Small intestine (tissue), 7 donors: ENCODE measurements at regions not wholly inside any gene's neighbourhood (a gene's known extent, or its start where the extent isn't known, plus 50 kb on each side); places are given as distances from the start of the nearest gene placed in this dataset.
A peak's percentile ranks its signal among the peaks of the same experiment; 100 is the strongest.

Source experiments
- DNase-seq, 2 donors: peaks; one replicate each; pipeline versions ENCODE4 v3.0.0 to v3.0.0-alpha.2; 2013
- FAIRE-seq: peaks from 2 replicates; lab custom pipeline; 2012; peaks lifted over from hg19 to GRCh38; lab: Jason Lieb, UNC
- H3K27ac ChIP-seq, 3 donors: one replicate each; pipeline ENCODE4 v1.5.1; 2013; ENCODE audit warnings: low read length in 2 of 3, mild to moderate bottlenecking in 2 of 3, control low read depth in 1 of 3, inconsistent platforms in 1 of 3, low read depth in 1 of 3, moderate library complexity in 1 of 3
- H3K27me3 ChIP-seq, 3 donors: one replicate each; pipeline ENCODE4 v1.6.1; 2013; ENCODE audit warnings: low read length in 3 of 3, inconsistent platforms in 1 of 3; ENCODE audit not compliant: control insufficient read depth in 3 of 3, insufficient read depth in 3 of 3
- H3K36me3 ChIP-seq, 3 donors: one replicate each; pipeline ENCODE4 v1.6.1; 2013; ENCODE audit warnings: low read length in 3 of 3, inconsistent platforms in 1 of 3, low read depth in 1 of 3, mild to moderate bottlenecking in 1 of 3, moderate library complexity in 1 of 3; ENCODE audit not compliant: control insufficient read depth in 3 of 3, insufficient read depth in 2 of 3
- H3K4me1 ChIP-seq, 3 donors: one replicate each; pipeline ENCODE4 v1.6.1; 2013; ENCODE audit warnings: low read length in 2 of 3, inconsistent platforms in 1 of 3, low read depth in 1 of 3, mild to moderate bottlenecking in 1 of 3, moderate library complexity in 1 of 3; ENCODE audit not compliant: control insufficient read depth in 3 of 3, insufficient read depth in 2 of 3
- H3K4me3 ChIP-seq, 3 donors: one replicate each; pipeline ENCODE4 v1.5.1; 2013; ENCODE audit warnings: low read length in 3 of 3, control low read depth in 1 of 3, inconsistent platforms in 1 of 3, low read depth in 1 of 3, mild to moderate bottlenecking in 1 of 3, moderate library complexity in 1 of 3
- H3K9me3 ChIP-seq, 2 donors: one replicate each; pipeline ENCODE4 v1.6.1; 2013; ENCODE audit warnings: low read depth in 1 of 2, low read length in 1 of 2; ENCODE audit not compliant: control insufficient read depth in 2 of 2, insufficient read depth in 1 of 2
- WGBS, 3 donors: extraction: QIAGEN DNeasy Blood & Tissue Kit; methylation state at CpG; one replicate each; pipeline ENCODE4 v1.1.7; 2013; 5-methylcytosine and 5-hydroxymethylcytosine counted together
- donor health status: healthy with polysubstance abuse.
- donor health status: control.
- donor health status: control.
- donor health status: Bipolar disorder and iron deficiency.
- donor health status: healthy.

DNA sequence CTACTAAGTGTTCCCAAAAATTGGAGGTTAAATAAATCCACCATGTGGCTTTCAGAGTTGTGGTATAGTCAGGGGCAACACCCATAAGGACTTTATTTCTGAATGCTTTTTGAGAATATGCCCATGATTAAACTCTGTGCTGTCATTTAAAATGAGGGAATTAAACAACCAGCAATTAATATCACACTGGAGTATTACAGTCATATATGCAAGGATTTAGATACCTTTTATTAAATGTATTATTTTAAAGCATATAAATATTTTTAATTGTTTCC lies 227.6 kb downstream of the ZPLD1 start:
- Histone ChIP-seq H3K4me3 (no peak overlapping the region), H3K36me3 (no peaks in the 10 kb centered on the region), H3K4me1 (no peaks in the 10 kb centered on the region), H3K27me3 (peaks cover 0 to 2% (median 0%) of the 10 kb centered on the region in 3 donors), H3K9me3 (no peaks in the 10 kb centered on the region), H3K27ac (no peak overlapping the region)
- FAIRE-seq, result no peak
- DNase-seq, result no peak

DNA sequence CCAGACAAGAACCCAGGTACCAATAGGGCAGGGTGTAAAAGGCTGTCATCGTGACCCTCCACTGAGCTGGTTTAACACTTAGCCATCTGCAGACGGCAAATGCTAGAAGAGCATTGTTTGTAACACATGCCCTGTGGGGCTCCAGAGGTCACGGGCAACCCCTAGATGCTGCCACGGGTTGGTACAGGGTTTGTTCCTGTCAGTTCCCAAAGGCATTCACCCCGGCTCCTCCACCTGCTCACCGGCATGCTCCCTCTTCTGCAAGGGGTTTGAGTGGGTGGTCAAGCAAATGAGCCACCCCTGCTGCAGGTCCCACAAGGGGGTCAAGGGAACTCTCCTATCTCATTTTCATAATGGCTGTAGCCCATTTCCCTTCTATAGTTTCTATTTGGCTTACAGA lies 229.3 kb downstream of the ZPLD1 start:
- DNase-seq, result no peak
- peaks cover 0 to 2% (median 0%) of the 10 kb centered on the region in 3 donors for H3K27me3 ChIP-seq
- no peak for FAIRE-seq
- no peaks in the 10 kb centered on the region for H3K9me3 ChIP-seq
- no peak overlapping the region for H3K27ac ChIP-seq
- H3K36me3 ChIP-seq, result no peaks in the 10 kb centered on the region
- no peaks in the 10 kb centered on the region for H3K4me1 ChIP-seq
- WGBS, 3 donors, result 90 to 95% (median 92%) methylated on average over 6 of the region's 6 CpGs
- H3K4me3 ChIP-seq, result no peak overlapping the region

DNA sequence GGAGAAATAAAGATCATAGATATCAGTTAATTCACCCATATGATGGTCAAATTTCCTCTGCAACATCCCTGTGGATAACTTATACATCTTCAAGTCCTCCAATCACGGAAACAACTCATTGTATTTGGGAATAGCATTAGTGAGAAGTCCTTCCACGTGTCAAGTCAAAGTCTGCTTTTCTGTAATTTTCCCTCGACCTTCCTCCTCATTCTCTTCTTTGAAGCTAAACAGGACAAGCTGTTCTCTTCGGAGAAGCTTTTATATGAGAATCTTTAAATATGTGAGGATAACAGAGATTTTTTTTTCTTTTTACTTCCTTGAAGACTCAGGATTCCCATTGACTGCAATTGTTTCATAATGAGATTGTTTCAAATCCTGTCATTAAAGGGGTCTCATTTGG lies 230.4 kb downstream of the ZPLD1 start:
- WGBS, 3 donors, result 70 to 83% (median 79%) methylated on average over 4 of the region's 4 CpGs
- Histone ChIP-seq H3K27ac (no peak overlapping the region), H3K4me1 (no peaks in the 10 kb centered on the region), H3K9me3 (no peaks in the 10 kb centered on the region), H3K4me3 (no peak overlapping the region), H3K27me3 (peaks cover 0 to 2% (median 0%) of the 10 kb centered on the region in 3 donors), H3K36me3 (no peaks in the 10 kb centered on the region)
- DNase-seq (no peak), FAIRE-seq (no peak)

DNA sequence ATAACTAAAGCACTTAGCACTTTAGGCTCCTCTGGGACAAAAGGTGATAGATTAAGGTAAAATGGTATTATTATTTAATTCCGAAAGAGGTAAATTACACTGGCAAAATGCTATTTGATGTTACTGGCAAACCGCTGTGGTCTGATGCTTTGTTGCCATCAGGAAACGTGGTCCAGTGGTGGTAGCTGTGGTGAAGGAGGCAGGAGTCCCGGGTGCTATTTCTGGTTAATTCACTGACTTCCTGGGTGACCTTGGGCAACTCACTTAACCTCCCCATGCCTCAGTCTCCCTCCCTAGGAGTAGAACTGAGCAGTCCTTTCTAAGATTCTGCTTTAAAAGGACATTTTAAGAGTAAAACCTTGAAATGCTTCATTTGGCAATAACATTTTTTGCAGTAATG lies 233.4 kb downstream of the ZPLD1 start:
- Histone ChIP-seq H3K27me3 (no peaks in the 10 kb centered on the region), H3K27ac (no peak overlapping the region), H3K36me3 (no peaks in the 10 kb centered on the region), H3K9me3 (no peaks in the 10 kb centered on the region), H3K4me3 (no peak overlapping the region), H3K4me1 (no peaks in the 10 kb centered on the region)
- WGBS, 3 donors, result 81 to 85% (median 82%) methylated on average over 4 of the region's 4 CpGs
- FAIRE-seq, result no peak
- DNase-seq, result no peak

DNA sequence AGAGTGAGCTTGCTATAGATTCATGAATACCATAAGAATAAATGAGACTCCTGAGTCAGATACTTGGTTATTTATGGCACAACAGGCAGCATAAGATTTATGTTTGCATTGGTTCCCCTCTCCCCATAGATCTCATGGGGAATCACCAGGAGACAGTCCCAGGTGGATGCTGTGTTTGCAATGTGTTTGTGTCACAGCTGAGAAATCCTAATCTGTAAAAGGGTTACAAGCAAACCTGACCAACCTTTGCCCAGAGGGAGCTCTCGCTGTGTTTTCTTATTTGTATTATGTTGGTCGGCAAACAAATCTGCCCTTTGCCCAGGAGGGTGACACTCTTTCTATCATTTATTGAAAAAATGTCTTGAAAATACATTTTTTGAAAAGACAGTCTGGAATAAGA lies 236.2 kb downstream of the ZPLD1 start:
- 22 to 47% (median 29%) methylated on average over 2 of the region's 2 CpGs for WGBS, 3 donors
- H3K27ac ChIP-seq, result no peak overlapping the region

DNA sequence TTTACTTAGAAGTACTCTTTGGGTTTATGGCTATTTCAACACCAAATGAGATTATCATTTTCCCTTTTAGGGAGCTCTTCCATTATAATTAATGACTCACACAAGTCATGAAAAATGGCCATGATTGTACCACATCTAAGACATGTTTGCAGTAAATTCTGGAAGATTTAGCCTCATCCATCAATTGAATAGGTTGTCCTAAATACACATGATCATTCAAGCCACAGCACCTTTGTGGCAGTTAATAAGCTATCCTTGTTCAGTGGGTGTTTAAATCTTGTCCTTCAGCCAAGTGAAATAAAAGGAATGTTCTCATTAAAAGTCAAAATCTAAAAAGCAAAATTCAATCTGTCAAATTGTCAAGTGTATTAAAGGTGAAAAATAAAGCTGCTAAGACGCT lies 237.5 kb downstream of the ZPLD1 start:
- FAIRE-seq, result no peak

More for the DNA sequence above, 236.2 kb downstream of the ZPLD1 start:
- no peaks in the 10 kb centered on the region for H3K27me3 ChIP-seq
- no peaks in the 10 kb centered on the region for H3K4me1 ChIP-seq
- DNase-seq (peak; percentile 1 to 7), FAIRE-seq (no peak)
- no peaks in the 10 kb centered on the region for H3K36me3 ChIP-seq
- H3K4me3 ChIP-seq, result no peak overlapping the region
- no peaks in the 10 kb centered on the region for H3K9me3 ChIP-seq

DNA sequence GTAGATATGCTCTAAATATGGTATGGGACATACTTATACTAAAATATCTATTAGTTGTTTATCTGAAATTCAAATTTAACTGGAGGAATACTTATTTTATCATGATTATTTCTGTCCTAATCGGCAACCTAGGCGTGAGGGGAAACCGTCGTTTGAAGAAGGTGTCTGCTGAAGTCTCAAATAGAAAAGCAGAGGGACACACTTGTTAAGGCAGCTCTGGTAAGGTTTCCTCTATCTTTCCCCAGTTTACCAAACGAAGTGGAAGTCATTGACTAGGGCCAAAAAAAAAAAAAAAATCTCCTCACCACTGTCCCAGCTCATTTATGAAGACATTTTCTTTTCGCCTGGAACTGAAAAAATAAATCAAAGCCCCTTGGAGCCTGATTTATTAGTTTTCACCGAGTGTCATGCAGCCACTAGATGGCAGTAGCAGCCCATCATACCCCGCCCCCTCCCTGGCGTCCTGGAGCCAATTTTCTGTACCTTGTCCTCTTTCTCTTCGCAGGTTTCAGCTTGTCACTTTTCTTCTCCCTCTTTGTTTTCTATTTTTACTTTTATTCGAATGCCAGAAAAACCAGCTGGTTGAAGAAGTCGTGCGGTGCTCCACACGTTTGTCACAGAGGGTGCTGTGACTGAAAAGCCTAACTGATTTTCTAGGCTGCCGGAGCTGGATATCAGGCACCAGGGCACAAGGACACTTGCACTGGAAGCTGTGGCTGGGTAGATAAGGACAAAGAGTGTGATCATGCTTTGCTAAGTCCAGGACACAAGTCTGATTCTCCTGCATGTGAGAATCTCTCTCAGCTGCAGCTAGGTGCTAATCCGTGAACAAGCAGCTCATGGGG lies 238.7 kb downstream of the ZPLD1 start:
- peak overlapping the region in 1 of 3 donors; percentile 33 for H3K4me3 ChIP-seq
- H3K27me3 ChIP-seq, result no peaks in the 10 kb centered on the region
- no peaks in the 10 kb centered on the region for H3K9me3 ChIP-seq
- no peak for FAIRE-seq
- H3K4me1 ChIP-seq, result no peaks in the 10 kb centered on the region
- WGBS, 3 donors, result 5 to 15% (median 9%) methylated on average over 16 of the region's 16 CpGs
- no peak overlapping the region for H3K27ac ChIP-seq
- H3K36me3 ChIP-seq, result no peaks in the 10 kb centered on the region
- peak; percentile 69 to 84 for DNase-seq

More for the DNA sequence above, 237.5 kb downstream of the ZPLD1 start:
- H3K9me3 ChIP-seq, result no peaks in the 10 kb centered on the region
- WGBS, 3 donors, result 78 to 80% (median 80%) methylated on average over 1 of the region's 1 CpG
- no peaks in the 10 kb centered on the region for H3K36me3 ChIP-seq
- no peak overlapping the region for H3K27ac ChIP-seq
- H3K27me3 ChIP-seq, result no peaks in the 10 kb centered on the region
- H3K4me3 ChIP-seq, result no peak overlapping the region
- no peak for DNase-seq
- H3K4me1 ChIP-seq, result no peaks in the 10 kb centered on the region

DNA sequence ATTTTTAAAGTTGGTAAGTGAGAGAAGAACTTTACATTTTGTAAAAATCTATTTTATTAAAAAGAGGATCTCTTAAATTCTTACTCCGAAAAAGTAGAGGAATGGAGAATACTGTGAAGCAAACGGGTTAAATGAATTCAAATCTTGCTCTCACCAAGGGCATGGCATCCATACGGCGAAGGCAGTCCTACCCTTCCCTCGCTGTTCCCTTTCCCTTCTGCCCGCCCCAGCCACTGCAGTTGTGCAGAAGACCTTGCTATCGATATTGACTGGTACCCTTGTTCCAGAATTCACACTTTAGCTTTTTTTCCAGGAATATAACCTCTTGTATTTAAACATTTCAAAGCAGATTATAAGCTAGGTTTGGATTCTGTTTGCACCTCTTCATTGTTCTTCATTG lies 239.5 kb downstream of the ZPLD1 start:
- H3K36me3 ChIP-seq, result no peaks in the 10 kb centered on the region
- no peaks in the 10 kb centered on the region for H3K9me3 ChIP-seq
- no peak overlapping the region for H3K4me3 ChIP-seq
- H3K27ac ChIP-seq, result no peak overlapping the region
- FAIRE-seq, result no peak
- 86 to 93% (median 87%) methylated on average over 7 of the region's 7 CpGs for WGBS, 3 donors
- H3K4me1 ChIP-seq, result no peaks in the 10 kb centered on the region
- no peak for DNase-seq
- H3K27me3 ChIP-seq, result no peaks in the 10 kb centered on the region

DNA sequence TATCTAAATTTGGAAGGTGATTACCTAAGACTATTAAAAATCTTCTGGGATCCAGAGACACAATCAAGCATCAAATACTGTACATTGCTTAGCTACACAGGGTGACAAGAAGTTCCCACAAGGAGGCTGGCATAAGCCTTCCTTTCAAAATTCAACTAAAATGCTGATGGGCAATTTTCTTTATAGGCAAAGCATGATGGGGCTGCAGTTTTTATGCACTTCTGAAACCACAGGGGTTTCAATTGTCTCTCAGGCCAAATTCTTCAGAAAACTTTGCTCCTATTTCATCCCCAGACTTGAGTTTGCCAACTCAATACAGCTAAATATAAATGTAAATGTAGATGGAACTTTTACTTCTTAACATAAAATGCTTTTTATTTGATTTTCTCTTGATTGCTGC lies 241.6 kb downstream of the ZPLD1 start:
- Histone ChIP-seq H3K36me3 (no peaks in the 10 kb centered on the region), H3K4me1 (no peaks in the 10 kb centered on the region), H3K9me3 (no peaks in the 10 kb centered on the region), H3K4me3 (no peak overlapping the region), H3K27me3 (no peaks in the 10 kb centered on the region), H3K27ac (no peak overlapping the region)
- DNase-seq, result no peak
- FAIRE-seq, result no peak
